VCaP (cell line): ENCODE measurements at regions not wholly inside any gene's neighbourhood (a gene's known extent, or its start where the extent isn't known, plus 50 kb on each side); places are given as distances from the start of the nearest gene placed in this dataset.

Source experiments
- H3K27ac ChIP-seq: fragments of 450-650 bp; 2 replicates; pipeline ENCODE4 v1.5.1; 2017
- CTCF ChIP-seq: fragments of 450-650 bp; conservative IDR thresholded peaks from 2 replicates; pipeline ENCODE4 v1.5.1; 2017; ENCODE audit warnings: mild to moderate bottlenecking, moderate library complexity

GRCh38 chr18:7466190-7466589 lies 100.9 kb upstream of the PTPRM start:
- H3K27ac ChIP-seq, result no peak overlapping the region
- no peak for TF ChIP-seq CTCF

- no peak overlapping the region for H3K27ac ChIP-seq
Measured at GRCh38 chr18:7467708-7468466, 99.2 kb upstream of the PTPRM start.

GRCh38 chr18:7470101-7470500 lies 97.0 kb upstream of the PTPRM start:
- no peak for TF ChIP-seq CTCF
- no peak overlapping the region for H3K27ac ChIP-seq

More at GRCh38 chr18:7467708-7468466, 99.2 kb upstream of the PTPRM start:
- no peak for TF ChIP-seq CTCF

- no peak overlapping the region for H3K27ac ChIP-seq
- TF ChIP-seq CTCF, result no peak
Measured at GRCh38 chr18:7470503-7470902, 96.6 kb upstream of the PTPRM start.

GRCh38 chr18:7476386-7476785 lies 90.7 kb upstream of the PTPRM start:
- no peak for TF ChIP-seq CTCF
- H3K27ac ChIP-seq, result no peak overlapping the region

GRCh38 chr18:7479756-7480155 lies 87.4 kb upstream of the PTPRM start:
- no peak for TF ChIP-seq CTCF
- no peak overlapping the region for H3K27ac ChIP-seq

GRCh38 chr18:7480879-7481278 lies 86.2 kb upstream of the PTPRM start:
- no peak overlapping the region for H3K27ac ChIP-seq
- TF ChIP-seq CTCF, result no peak
